ENCODE measurements at regions not wholly inside any gene's neighbourhood (a gene's known extent, or its start where the extent isn't known, plus 50 kb on each side); places are given as distances from the start of the nearest gene placed in this dataset.

- no peak for TF ChIP-seq CTCF (IDR thresholded peaks at IDR 0.05; ENCODE audit: extremely low read depth in 1 of 2, insufficient read depth in 1 of 2, low read depth in 1 of 2, low read length in 2 of 2)
- TF ChIP-seq POLR2A (IDR thresholded peaks at IDR 0.05; ENCODE audit: low read depth, low read length), result no peak
- no peak for TF ChIP-seq EZH2 (IDR thresholded peaks at IDR 0.05; ENCODE audit: borderline replicate concordance, low read depth, low read length, severe bottlenecking)
- no peak for TF ChIP-seq JUN (IDR thresholded peaks at IDR 0.05; ENCODE audit: borderline replicate concordance, insufficient read depth, insufficient read length, low read depth)
- TF ChIP-seq POLR2AphosphoS5 (IDR thresholded peaks at IDR 0.05; ENCODE audit: insufficient read depth, low read depth, low read length), result no peak
- TF ChIP-seq FOS (IDR thresholded peaks at IDR 0.05; ENCODE audit: borderline replicate concordance, insufficient read depth, low read length), result no peak
- TF ChIP-seq MAX (IDR thresholded peaks at IDR 0.05; ENCODE audit: insufficient read depth, insufficient read length), result no peak
- TF ChIP-seq MYC (IDR thresholded peaks at IDR 0.05; ENCODE audit: low read depth, low read length), result no peak
- no peak for TF ChIP-seq GATA2 (IDR thresholded peaks at IDR 0.05; ENCODE audit: insufficient read depth, insufficient read length, low read depth, low read length)
Observed at GRCh38 chr10:3593611-3594010, 191.4 kb downstream of the KLF6 start.
